ENCODE measurements at regions not wholly inside any gene's neighbourhood (a gene's known extent, or its start where the extent isn't known, plus 50 kb on each side); places are given as distances from the start of the nearest gene placed in this dataset.

DNA sequence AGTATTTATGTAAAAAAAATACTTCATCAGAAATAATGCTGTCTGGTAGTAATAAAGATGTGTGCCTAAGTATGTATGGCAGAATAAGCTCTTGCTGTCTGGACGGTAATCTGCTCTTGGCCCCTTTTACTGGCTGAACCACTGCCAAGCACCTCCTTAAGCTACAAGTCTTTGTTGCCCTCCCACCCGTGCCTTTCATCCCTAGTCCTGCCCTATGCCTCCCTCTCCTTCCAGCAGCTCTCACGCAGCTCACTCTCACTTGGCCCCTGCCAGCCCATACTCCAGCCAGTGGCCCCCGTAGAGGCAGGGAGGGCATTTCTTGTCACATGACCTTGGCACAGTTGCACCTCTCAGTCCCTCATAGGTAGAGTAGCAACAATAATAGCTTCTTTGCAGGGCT, 54.5 kb upstream of the NPAS2 start:
- no peak overlapping the region for H3K4me3 Mint-ChIP-seq
- TF ChIP-seq CTCF (IDR thresholded peaks at IDR 0.05; ENCODE audit: unreplicated experiment) = no peak
- H3K9me3 Mint-ChIP-seq = no peaks in the 10 kb centered on the region
- H3K27ac Mint-ChIP-seq = no peak overlapping the region
- peaks cover 12% of the 10 kb centered on the region for H3K27me3 Mint-ChIP-seq (ENCODE audit: low read depth)
- H3K4me1 Mint-ChIP-seq = no peaks in the 10 kb centered on the region
- H3K36me3 Mint-ChIP-seq = no peaks in the 10 kb centered on the region
- no peak for DNase-seq (ENCODE audit: low spot score in 2 of 2, unreplicated experiment in 2 of 2)

DNA sequence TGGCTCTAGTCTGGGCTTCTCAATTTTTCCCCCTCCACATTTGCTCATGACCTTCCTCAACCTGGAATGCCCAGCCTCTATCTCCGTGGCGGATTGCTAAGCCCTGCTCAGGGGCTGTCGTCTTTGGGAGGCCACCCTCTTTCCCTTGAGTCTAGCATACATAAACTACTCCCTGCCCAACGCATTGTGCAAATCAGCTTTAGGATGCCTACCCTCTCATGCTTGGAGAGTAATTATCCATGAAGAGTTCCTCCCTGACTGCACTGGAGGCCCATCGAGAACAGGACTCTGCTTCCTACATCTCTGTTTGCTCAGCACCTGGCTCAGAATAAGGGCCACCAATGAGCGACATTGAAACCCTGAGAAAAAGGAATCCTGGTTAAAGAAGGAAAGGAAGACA, 53.7 kb upstream of the NPAS2 start:
- no peak overlapping the region for H3K27ac Mint-ChIP-seq

DNA sequence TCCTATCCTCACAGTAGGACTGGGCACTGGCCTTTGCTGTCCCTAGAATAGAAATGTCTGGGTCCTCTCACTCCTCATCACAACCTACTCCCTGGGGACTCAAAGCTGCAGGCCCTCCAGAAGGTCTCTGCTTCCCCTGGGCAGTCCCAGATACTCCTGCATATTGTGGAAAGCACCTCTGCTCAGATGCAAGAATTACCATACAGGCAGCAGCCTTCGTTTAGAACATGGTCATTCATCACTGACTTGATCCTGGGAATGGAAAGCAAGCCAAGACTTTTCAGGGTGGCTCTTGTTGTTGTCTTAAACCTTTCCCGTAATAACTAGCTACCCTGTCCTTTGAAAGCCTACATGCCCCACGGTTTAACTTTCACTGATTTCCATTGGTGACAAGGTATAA, 53.1 kb upstream of the NPAS2 start:
- TF ChIP-seq CTCF (IDR thresholded peaks at IDR 0.05; ENCODE audit: unreplicated experiment) = no peak
- Mint-ChIP-seq H3K4me1 (no peaks in the 10 kb centered on the region), H3K9me3 (no peaks in the 10 kb centered on the region), H3K27me3 (ENCODE audit: low read depth) (peaks cover 13% of the 10 kb centered on the region), H3K4me3 (no peak overlapping the region), H3K36me3 (no peaks in the 10 kb centered on the region), H3K27ac (no peak overlapping the region)
- no peak for DNase-seq (ENCODE audit: low spot score in 2 of 2, unreplicated experiment in 2 of 2)

More for the DNA sequence above, 53.7 kb upstream of the NPAS2 start:
- Mint-ChIP-seq H3K9me3 (no peaks in the 10 kb centered on the region), H3K4me3 (no peak overlapping the region), H3K4me1 (no peaks in the 10 kb centered on the region), H3K36me3 (no peaks in the 10 kb centered on the region), H3K27me3 (ENCODE audit: low read depth) (peaks cover 12% of the 10 kb centered on the region)
- no peak for DNase-seq (ENCODE audit: low spot score in 2 of 2, unreplicated experiment in 2 of 2)
- TF ChIP-seq CTCF (IDR thresholded peaks at IDR 0.05; ENCODE audit: unreplicated experiment) = no peak

- H3K4me1 Mint-ChIP-seq = no peaks in the 10 kb centered on the region
- H3K36me3 Mint-ChIP-seq = no peaks in the 10 kb centered on the region
Measured at GRCh38 chr2:100767224-100767653, 52.7 kb upstream of the NPAS2 start.

DNA sequence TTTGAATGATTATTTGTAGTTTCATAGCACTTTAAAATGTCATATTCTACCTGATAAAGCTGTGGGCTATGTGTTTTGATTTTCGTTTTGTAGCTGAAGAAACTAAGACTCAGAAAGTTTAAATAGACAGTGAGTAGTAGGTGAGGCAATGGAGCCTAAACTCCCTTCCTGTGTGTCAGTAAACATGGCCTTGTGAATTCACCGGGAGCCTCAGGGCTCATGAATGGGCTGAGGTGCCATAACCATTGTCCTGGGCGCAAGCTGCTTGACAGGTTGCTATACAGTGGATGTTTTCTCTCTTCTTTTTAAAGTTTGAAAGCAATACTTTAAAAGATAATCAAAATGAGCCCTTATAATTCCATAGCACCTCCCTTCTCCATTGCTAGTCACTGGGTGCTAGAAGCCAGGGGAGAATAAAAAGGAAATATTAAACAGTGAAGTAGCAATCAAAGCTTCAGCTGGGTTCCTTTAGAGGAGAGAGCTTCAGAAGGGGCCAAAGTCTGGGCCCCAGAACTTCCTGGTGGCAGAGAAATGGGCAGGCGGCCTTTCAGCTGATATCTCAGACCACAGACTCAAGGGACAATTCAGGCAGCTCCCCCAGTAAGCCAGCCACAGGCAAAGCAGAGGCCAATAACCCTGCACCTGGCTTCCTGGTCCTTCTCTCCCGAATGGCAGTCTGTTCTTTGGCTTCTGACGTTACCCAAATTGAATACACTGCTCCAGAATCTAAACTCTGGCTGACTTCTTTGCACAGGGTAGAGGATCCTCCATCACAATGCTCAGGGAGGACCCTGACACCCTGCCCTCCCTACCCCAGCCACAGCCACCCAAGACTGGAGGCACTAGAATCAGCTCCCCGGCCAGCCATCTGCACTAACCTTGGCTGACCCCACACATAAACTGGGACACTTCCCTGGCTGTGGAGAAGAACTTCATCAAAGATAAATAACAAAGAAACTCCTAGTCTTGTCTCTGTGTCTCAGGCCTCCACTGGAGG, 51.8 kb upstream of the NPAS2 start:
- H3K4me1 Mint-ChIP-seq = no peaks in the 10 kb centered on the region
- no peak for TF ChIP-seq CTCF (IDR thresholded peaks at IDR 0.05; ENCODE audit: unreplicated experiment)
- H3K36me3 Mint-ChIP-seq = no peaks in the 10 kb centered on the region
- DNase-seq (ENCODE audit: low spot score in 2 of 2, unreplicated experiment in 2 of 2) = no peak
- H3K27ac Mint-ChIP-seq = no peak overlapping the region
- no peak overlapping the region for H3K4me3 Mint-ChIP-seq
- H3K9me3 Mint-ChIP-seq = no peaks in the 10 kb centered on the region
- H3K27me3 Mint-ChIP-seq (ENCODE audit: low read depth) = peaks cover 17% of the 10 kb centered on the region

More at GRCh38 chr2:100767224-100767653, 52.7 kb upstream of the NPAS2 start:
- no peak for TF ChIP-seq CTCF (IDR thresholded peaks at IDR 0.05; ENCODE audit: unreplicated experiment)
- Mint-ChIP-seq H3K9me3 (no peaks in the 10 kb centered on the region), H3K27me3 (ENCODE audit: low read depth) (peaks cover 13% of the 10 kb centered on the region), H3K4me3 (no peak overlapping the region), H3K27ac (no peak overlapping the region)
- no peak for DNase-seq (ENCODE audit: low spot score in 2 of 2, unreplicated experiment in 2 of 2)
